GM23248 (cell line): ENCODE measurements at regions not wholly inside any gene's neighbourhood (a gene's known extent, or its start where the extent isn't known, plus 50 kb on each side); places are given as distances from the start of the nearest gene placed in this dataset.

Source experiments
- DNase-seq: peaks from one replicate; pipeline ENCODE4 v3.0.0-alpha.2; 2015
- H2AFZ ChIP-seq: fragments of 200-600 bp; sonication (generic); 2 replicates; pipeline ENCODE4 v1.6.1; 2016; ENCODE audit warnings: antibody characterized with exemption
- H3F3A ChIP-seq: fragments of 200-600 bp; sonication (generic); 2 replicates; pipeline ENCODE4 v1.6.1; 2016; ENCODE audit warnings: mild to moderate bottlenecking, antibody characterized with exemption, mixed run types; ENCODE audit not compliant: insufficient read depth
- H3K27ac ChIP-seq: fragments of 200-600 bp; sonication (generic); 2 replicates; pipeline ENCODE4 v1.5.1; 2016; ENCODE audit warnings: mild to moderate bottlenecking
- H3K27me3 ChIP-seq: fragments of 200-600 bp; sonication (generic); replicated peaks from 2 replicates; pipeline ENCODE4 v1.6.1; 2016; ENCODE audit warnings: mild to moderate bottlenecking; ENCODE audit not compliant: insufficient read depth
- H3K36me3 ChIP-seq: fragments of 200-600 bp; sonication (generic); 2 replicates; pipeline ENCODE4 v1.6.1; 2016; ENCODE audit warnings: low read depth, mild to moderate bottlenecking
- H3K4me1 ChIP-seq: fragments of 200-600 bp; sonication (generic); 2 replicates; pipeline ENCODE4 v1.6.1; 2016; ENCODE audit warnings: mild to moderate bottlenecking; ENCODE audit not compliant: insufficient read depth
- H3K4me2 ChIP-seq: fragments of 200-600 bp; sonication (generic); one replicate; pipeline ENCODE4 v1.6.1; 2016; ENCODE audit warnings: mild to moderate bottlenecking; ENCODE audit not compliant: unreplicated experiment
- H3K4me3 ChIP-seq: fragments of 200-600 bp; sonication (generic); 2 replicates; pipeline ENCODE4 v1.5.1; 2016; ENCODE audit warnings: mild to moderate bottlenecking
- H3K79me2 ChIP-seq: fragments of 200-600 bp; sonication (generic); 2 replicates; pipeline ENCODE4 v1.6.1; 2016; ENCODE audit warnings: mild to moderate bottlenecking; ENCODE audit not compliant: insufficient read depth
- H3K9ac ChIP-seq: fragments of 200-600 bp; sonication (generic); 2 replicates; pipeline ENCODE4 v1.6.1; 2016; ENCODE audit warnings: mild to moderate bottlenecking
- H3K9me2 ChIP-seq: fragments of 200-600 bp; sonication (generic); 2 replicates; pipeline ENCODE4 v1.6.1; 2016; ENCODE audit warnings: mixed run types, mild to moderate bottlenecking, moderate library complexity; ENCODE audit not compliant: insufficient read depth
- H3K9me3 ChIP-seq: fragments of 200-600 bp; sonication (generic); one replicate; pipeline ENCODE4 v1.6.1; 2017; ENCODE audit warnings: low read depth
- H4K20me1 ChIP-seq: fragments of 200-600 bp; sonication (generic); 2 replicates; pipeline ENCODE4 v1.6.0; 2016; ENCODE audit not compliant: insufficient read depth
- EZH2 ChIP-seq: fragments of 200-600 bp; sonication (generic); IDR thresholded peaks from 2 replicates; pipeline ENCODE4 v1.6.1; 2018; ENCODE audit warnings: antibody characterized with exemption, mild to moderate bottlenecking; ENCODE audit not compliant: insufficient read depth, poor library complexity, severe bottlenecking
- EZH2phosphoT487 ChIP-seq: fragments of 200-600 bp; sonication (generic); IDR thresholded peaks from 2 replicates; pipeline ENCODE4 v1.6.1; 2018; ENCODE audit warnings: antibody characterized with exemption, moderate library complexity, mild to moderate bottlenecking, low read depth; ENCODE audit not compliant: insufficient read depth
- WGBS, 2 experiments: methylation state at CpG; one replicate each; pipeline ENCODE4 v1.1.6; 2015 to 2017; ENCODE audit warnings: low lambda C conversion rate in 2 of 2, low coverage in 1 of 2; ENCODE audit errors: missing lambda C conversion rate in 2 of 2; 5-methylcytosine and 5-hydroxymethylcytosine counted together
- in situ Hi-C: fragments of 300-500 bp; cut with MboI; formaldehyde crosslinking; loops from 2 replicates; pipeline ENCODE4 v1.15.0; 2020

- no peaks in the 10 kb centered on the region for H4K20me1 ChIP-seq
- H3F3A ChIP-seq: no peaks in the 10 kb centered on the region
- no peak for DNase-seq
- H3K79me2 ChIP-seq: no peaks in the 10 kb centered on the region
- H3K4me1 ChIP-seq: no peaks in the 10 kb centered on the region
- H3K4me2 ChIP-seq: no peak overlapping the region
- H3K27ac ChIP-seq: no peak overlapping the region
- no peaks in the 10 kb centered on the region for H3K27me3 ChIP-seq
- H3K4me3 ChIP-seq: no peak overlapping the region
- no peaks in the 10 kb centered on the region for H3K9me2 ChIP-seq
- H3K36me3 ChIP-seq: no peaks in the 10 kb centered on the region
- H3K9ac ChIP-seq: no peak overlapping the region
- in situ Hi-C loops: no loop called here
- TF ChIP-seq EZH2phosphoT487: no peak
- no peak for TF ChIP-seq EZH2
- H2AFZ ChIP-seq: no peak overlapping the region
- no peaks in the 10 kb centered on the region for H3K9me3 ChIP-seq
- WGBS, 2 experiments: 13 to 24% methylated on average over 2 of the region's 2 CpGs
These were observed 118.0 kb upstream of the SNTG2 start for GRCh38 chr2:832635-833034.

- Histone ChIP-seq H3K4me3 (no peak overlapping the region), H3F3A (no peaks in the 10 kb centered on the region), H3K27me3 (no peaks in the 10 kb centered on the region), H3K9me2 (no peaks in the 10 kb centered on the region), H3K79me2 (no peaks in the 10 kb centered on the region), H3K9me3 (no peaks in the 10 kb centered on the region), H3K4me1 (no peaks in the 10 kb centered on the region), H3K4me2 (no peak overlapping the region), H2AFZ (no peak overlapping the region), H3K27ac (no peak overlapping the region), H4K20me1 (no peaks in the 10 kb centered on the region), H3K36me3 (no peaks in the 10 kb centered on the region), H3K9ac (no peak overlapping the region)
- DNase-seq: no peak
- 17 to 32% methylated on average over 5 of the region's 5 CpGs for WGBS, 2 experiments
- in situ Hi-C loops: no loop called here
- no peak for TF ChIP-seq EZH2
- no peak for TF ChIP-seq EZH2phosphoT487
These were observed 119.0 kb upstream of the SNTG2 start for GRCh38 chr2:831622-832021.

GRCh38 chr2:831225-831536, 119.5 kb upstream of the SNTG2 start:
- H3K4me3 ChIP-seq: no peak overlapping the region
- H3K4me2 ChIP-seq: no peak overlapping the region
- no peaks in the 10 kb centered on the region for H3K79me2 ChIP-seq
- H3K9me2 ChIP-seq: no peaks in the 10 kb centered on the region
- H4K20me1 ChIP-seq: no peaks in the 10 kb centered on the region
- no peaks in the 10 kb centered on the region for H3K36me3 ChIP-seq
- WGBS, 2 experiments: 31 to 39% methylated on average over 8 of the region's 8 CpGs
- DNase-seq: no peak
- H2AFZ ChIP-seq: no peak overlapping the region
- no peaks in the 10 kb centered on the region for H3K9me3 ChIP-seq
- H3K27ac ChIP-seq: no peak overlapping the region
- H3K27me3 ChIP-seq: no peaks in the 10 kb centered on the region
- H3F3A ChIP-seq: no peaks in the 10 kb centered on the region
- TF ChIP-seq EZH2phosphoT487 (no peak), EZH2 (no peak)
- H3K4me1 ChIP-seq: no peaks in the 10 kb centered on the region
- in situ Hi-C loops: no loop called here
- no peak overlapping the region for H3K9ac ChIP-seq

- in situ Hi-C loops: no loop called here
- no peaks in the 10 kb centered on the region for H3K9me2 ChIP-seq
- TF ChIP-seq EZH2: no peak
- TF ChIP-seq EZH2phosphoT487: no peak
- no peaks in the 10 kb centered on the region for H3K27me3 ChIP-seq
- H3K9me3 ChIP-seq: no peaks in the 10 kb centered on the region
- no peaks in the 10 kb centered on the region for H3K4me1 ChIP-seq
- no peak overlapping the region for H3K27ac ChIP-seq
- H3K79me2 ChIP-seq: no peaks in the 10 kb centered on the region
- DNase-seq: no peak
- no peak overlapping the region for H3K4me2 ChIP-seq
- no peaks in the 10 kb centered on the region for H3K36me3 ChIP-seq
- H3K9ac ChIP-seq: no peak overlapping the region
- 35 to 40% methylated on average over 10 of the region's 10 CpGs for WGBS, 2 experiments
- no peak overlapping the region for H3K4me3 ChIP-seq
- H4K20me1 ChIP-seq: no peaks in the 10 kb centered on the region
- no peak overlapping the region for H2AFZ ChIP-seq
- no peaks in the 10 kb centered on the region for H3F3A ChIP-seq
These were observed 120.0 kb upstream of the SNTG2 start for GRCh38 chr2:830419-831224.
